HG03378 (cell line): ENCODE measurements at regions not wholly inside any gene's neighbourhood (a gene's known extent, or its start where the extent isn't known, plus 50 kb on each side); places are given as distances from the start of the nearest gene placed in this dataset.

Experiments
- ATAC-seq: cut with Tn5 transposase; IDR thresholded peaks from one replicate; pipeline ENCODE4 v1.9.1; 2021; ENCODE audit warnings: mild to moderate bottlenecking, moderate library complexity; ENCODE audit not compliant: unreplicated experiment

DNA sequence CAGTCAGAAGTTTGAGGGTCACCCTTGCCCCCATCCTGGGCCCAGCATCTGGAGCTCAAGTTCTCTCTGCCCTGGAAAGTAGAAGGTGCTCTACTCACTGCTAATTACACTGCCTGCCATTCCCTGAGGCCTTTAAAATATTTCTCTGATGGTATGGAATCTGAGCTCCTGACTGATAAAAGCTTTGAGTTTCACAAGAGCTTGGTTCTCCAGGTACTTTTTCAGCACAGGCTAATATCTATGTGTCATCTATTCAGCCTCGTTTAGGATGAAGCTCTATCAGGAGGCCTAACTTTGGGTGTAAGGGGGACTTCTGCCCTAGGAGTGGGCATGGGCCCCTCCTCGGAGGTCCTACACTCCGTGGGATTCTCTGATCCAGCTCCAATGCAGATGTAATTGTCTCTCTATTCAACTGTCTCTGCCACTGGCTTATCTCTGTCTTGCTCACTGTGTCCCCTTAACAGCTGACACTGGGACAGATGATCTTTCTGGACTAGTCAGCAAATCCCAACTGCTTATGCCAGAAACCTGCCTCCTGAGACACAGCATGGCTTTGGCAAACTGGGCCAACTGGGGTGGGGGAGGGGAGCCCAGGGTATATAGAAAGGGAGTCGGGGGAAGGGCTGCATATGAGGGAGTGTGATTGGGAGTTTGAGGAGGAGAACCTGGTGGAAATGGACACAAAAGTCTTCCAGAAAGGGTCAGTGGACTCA lies 104.2 kb upstream of the GADD45A start:
- ATAC-seq = no peak

DNA sequence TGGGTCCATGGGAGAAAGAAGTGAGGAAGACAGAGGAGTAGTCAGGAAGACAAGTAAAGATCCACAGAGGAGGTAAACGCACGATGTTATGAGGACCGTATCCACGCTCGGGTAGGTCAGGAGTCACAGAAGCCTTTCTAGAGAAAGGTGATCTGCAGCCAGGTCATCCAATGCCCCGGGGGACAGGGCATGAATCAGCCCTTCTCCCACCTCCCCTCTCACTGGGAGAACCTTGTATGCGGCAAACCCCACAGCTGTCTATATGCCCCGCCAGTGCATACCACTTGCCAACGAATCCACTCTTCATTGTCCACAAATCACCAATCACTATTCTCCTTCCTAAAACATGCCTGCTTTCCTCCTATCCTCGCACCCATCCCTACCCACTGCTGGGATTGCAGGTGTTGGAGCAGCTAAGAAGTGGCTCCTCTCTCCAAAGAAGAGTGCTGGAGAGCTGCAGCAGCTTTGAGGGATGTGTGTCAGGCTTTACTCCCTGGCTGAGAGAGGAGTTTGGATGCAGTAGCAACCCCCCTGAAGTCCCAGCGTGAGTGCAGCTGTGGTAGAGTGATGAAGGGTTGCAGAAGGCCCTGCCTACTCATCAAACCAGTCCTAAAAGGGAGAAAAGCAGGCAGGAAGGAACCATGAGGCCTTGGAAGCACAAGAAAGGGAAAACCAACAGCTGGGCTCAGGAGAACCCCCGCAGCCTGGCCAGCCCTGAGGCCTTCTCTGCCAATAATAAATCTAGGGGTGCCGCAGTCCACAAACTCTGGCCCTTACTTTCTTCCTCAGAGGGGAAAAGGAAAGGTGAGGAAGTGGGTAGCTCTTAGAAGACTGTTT lies 102.2 kb upstream of the GADD45A start:
- ATAC-seq = no peak

DNA sequence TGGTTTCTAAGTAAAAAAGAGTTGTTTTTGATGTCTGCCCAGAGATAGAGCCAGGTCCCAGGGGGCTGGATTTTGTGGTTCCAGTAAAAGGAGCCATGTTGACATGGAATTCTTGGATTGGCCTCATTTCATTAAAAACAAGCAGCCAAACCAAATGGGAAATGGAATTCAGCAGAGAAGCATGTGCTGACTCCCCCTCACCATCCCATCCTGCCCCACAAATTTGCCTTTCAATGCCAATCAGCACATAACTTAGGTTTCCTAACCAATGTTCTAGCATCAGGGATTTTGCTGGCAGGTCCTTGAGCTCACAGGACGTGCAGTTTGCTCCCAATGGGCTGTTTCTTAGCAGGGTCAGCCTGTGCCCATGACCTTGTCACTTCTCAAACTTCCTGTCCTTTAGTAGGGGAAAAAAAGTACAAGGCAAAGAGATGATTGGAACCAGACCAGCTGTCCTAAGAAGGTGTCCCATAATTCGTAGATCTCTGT lies 101.5 kb upstream of the GADD45A start:
- ATAC-seq = no peak

DNA sequence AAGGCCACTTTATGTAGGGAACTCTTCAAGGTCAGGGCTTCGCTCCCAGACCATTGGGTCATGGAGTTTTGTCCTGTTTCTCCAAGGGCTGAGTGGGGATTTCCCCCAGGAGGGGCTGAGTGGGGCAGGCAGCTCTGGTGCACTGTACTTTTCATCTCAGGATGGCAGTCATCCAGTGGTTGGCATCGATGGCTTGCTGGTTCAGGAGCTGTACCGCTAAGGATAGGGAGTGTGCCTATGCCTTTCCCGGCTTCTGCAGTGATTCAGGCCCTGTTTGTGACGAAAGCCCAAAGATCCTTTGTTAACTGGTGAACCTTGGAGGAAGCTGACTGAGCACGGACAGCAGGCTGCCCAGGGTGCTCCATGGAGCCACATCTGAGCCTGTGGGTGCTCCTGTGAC lies 100.1 kb upstream of the GADD45A start:
- ATAC-seq = no peak

DNA sequence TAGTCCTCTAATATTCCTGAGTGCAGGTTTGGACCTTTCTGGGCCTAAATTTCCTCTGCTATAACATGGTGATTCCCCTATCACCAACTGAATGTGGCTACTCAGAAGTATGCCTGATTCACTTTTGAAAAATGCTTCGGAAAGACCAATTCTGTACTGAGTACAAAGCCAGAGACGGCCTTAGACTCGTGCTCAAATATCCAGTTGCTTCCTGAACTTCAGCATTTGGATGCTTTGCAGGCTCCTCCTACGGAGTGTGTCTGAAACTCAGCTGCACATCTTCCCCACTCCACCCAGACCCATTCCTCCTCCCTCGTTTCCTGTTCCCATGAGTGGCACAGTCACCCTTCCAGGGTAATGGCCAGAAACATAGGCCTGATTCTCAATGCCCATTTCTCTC lies 98.4 kb upstream of the GADD45A start:
- no peak for ATAC-seq

DNA sequence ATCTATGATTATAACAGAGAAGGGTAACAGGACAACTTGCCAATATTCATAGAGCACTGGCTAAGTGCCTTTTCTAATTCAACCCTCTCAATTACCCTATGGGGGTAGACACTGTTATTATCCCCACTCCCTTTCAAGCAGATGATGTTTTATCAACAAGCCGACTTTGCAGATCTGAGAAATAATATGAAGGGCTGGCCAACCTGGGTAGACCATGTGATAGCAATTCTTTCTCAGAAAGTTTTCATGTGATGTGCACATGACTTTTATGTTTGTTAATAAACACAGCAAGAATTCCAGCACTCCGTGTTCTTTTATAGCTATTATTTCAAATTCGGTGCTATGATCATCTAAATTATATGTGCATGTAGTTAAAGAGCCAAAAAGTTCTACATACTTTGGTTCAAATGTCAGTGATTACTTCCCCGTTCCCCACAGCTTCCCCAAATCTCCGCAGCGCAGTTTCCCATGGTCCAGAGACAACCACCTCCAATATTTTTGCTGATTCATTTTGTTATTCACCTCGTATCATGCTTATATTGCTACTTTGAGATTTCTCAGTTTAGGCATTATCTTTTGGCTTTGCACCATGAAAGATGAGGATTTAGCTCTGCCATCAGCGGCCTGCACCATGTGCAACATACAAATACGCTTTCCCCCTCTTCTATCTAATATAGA lies 96.7 kb upstream of the GADD45A start:
- ATAC-seq = no peak

DNA sequence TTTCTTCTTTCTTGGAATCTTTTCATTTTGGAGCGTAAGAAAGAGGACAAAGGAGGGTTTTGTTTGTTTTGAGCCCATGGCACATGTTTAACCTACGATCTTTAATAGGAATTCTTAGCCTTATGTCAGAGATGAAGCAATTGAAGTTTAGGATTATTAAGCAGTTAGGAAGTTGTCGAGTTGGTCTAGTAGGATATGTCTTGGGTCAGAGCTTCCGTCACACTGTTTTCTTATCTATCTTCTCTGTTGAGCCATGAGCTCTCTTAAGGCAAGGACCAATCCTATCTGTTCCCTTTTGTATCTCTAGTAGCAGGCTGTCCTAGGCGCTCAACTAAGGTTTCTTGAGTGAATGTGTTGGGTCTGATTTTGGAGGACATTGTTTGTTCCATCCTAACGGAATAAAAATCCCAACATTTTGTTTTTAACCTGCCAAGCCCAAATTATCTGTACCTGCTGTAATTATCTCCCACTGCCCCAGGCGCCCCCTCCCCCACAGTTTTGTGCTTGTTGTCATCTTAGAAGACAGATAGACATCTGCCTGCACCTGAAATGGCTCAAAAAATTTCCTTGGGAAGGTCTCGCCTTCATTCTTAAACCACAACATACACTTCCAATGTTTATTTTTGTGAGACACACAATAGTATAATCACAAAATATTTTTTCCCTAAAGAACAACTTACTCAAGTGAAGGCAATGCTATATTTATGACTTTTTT lies 95.3 kb upstream of the GADD45A start:
- ATAC-seq = no peak

DNA sequence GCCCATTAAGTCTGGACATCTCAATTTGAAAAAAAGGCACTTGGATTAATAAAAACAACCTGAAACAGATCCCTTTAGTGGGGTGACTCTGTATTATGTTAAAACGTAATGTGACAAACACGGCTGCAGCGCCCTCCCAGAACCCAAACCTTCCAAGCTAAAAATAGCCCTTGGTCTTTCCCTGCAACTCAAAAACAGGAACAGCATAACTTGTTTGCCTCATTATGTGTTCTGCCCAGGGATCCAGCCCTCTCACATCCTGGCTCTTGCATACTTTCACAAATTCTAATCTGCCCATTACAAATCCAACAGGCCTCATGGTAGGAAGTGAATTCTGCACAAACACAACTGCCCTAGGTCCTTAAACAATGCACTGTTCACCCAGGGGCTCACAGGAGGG lies 94.7 kb upstream of the GADD45A start:
- ATAC-seq = no peak

DNA sequence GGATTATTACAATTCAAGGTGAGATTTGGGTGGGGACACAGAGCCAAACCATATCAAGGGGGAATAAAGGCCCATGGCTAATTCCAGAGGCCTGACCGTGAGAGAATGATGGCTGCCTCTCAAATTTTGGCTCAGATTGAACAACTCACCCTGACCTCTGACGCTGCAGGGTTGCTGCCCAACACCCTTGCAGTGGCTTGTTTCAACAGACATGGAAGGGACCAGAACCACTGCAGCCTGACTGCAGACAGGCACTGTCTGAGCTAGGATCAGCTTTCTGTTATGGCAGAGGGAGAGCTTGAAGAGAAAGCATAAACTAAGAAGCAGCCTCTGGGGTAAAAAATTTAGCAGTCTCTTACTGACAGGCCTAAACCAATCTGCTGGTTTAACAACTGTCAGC lies 90.2 kb upstream of the GADD45A start:
- no peak for ATAC-seq

DNA sequence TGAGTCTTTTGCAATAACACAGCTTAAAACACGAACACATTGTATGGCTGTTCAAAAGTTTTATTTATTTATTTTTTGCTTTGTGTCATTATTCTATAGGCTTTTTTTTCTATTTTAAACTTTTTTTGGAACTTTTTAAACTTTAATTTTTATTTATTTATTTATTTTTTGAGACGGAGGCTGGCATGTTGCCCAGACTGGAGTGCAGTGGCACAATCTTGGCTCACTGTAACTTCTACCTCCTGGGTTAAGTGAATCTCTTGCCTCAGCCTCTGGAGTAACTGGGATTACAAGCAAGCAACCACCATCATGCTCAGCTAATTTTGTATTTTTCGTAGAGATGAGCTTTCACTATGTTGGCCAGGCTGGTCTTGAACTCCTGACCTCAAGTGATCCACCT lies 88.3 kb upstream of the GADD45A start:
- ATAC-seq = no peak

DNA sequence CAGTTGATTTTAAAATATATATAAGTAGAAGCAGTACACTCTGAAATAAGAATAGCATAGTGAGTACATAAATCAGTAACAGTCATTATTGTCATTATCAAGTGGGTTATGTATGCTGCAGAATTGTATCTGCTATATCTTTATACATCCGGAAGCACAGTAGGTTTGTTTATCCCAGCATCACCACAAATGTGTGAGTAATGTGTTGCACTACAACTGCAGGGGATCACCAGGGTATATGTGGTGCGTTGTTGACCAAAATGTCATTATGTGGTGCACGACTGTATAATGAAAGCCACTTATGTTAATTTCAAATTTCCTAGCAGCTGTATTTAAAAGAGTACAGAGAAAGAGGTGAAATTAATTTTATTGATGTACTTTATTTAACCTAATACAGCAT lies 87.7 kb upstream of the GADD45A start:
- no peak for ATAC-seq

DNA sequence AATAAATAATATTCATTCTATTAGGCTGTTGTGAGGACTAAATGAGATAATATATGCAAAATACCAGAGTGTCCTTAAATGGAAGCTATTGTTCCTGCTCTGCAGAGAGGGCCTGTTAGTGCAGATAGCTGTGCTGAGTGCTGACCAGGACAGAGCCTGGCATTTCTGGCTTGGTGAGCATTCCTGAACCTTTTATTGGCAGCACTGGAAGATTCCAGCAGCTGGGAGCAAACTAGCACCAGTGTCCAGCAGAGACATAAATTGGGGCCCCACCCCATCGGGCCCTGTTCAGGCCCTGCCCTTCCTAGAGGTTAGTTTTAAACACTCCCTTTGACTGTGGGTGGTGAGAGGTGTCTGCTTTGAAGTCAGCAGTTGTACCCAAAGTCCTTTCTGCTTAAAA lies 85.9 kb upstream of the GADD45A start:
- ATAC-seq = no peak

DNA sequence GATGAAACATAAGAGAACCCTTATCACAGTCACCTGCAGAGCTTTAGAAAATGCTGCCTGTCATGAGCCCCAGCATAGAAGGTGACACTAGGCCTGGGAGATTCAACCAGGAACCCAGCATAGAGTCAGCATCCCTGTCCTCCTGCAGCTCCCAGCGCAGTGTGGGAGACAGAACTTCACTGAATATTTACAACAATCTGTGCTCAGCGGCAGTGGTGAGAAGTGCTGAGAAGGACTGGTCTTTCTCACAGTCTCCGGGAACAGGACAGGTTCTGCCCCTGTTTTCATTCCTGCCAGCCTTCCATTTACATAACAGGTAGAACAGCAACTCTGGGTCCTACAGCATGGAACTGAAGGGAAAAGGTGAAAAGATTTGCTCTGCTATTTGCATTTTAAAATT lies 83.5 kb upstream of the GADD45A start:
- no peak for ATAC-seq

DNA sequence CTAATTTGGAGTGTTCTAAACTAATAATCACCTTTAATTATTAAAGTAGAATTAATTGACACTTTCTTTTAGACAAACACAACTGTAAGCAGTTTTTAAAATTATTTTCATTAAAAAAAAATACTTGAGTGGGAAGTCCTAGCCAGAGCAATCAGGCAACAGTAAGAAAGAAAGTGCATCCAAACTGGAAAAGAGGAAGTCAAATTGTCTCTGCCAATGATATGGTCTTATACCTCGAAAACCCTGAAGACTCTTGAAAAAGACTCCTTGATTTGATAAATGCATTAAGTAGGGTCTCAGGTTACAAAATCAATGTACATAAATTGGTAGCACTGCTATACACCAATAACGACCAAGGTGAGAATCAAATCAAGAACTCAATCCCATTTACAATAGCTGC lies 83.0 kb upstream of the GADD45A start:
- no peak for ATAC-seq

DNA sequence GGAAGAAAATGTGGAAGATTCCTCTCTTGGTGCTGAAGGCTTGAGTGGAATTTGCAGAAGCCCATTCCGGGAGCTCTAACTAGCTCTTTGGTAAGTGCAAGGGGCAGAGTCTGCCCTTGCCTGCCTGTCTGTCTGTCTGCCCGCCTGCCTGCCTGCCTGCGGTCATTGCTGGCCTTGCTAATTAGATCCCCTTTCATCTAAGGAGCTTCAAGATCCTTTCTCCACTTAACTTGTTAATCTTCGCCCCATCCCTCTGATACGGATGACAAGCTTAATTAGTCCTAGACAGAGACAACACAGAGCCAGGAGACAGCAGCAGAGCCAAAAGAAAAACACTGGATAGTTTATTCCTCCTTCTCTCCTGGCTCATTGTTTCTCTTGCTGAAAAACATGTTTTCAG lies 80.2 kb upstream of the GADD45A start:
- no peak for ATAC-seq

DNA sequence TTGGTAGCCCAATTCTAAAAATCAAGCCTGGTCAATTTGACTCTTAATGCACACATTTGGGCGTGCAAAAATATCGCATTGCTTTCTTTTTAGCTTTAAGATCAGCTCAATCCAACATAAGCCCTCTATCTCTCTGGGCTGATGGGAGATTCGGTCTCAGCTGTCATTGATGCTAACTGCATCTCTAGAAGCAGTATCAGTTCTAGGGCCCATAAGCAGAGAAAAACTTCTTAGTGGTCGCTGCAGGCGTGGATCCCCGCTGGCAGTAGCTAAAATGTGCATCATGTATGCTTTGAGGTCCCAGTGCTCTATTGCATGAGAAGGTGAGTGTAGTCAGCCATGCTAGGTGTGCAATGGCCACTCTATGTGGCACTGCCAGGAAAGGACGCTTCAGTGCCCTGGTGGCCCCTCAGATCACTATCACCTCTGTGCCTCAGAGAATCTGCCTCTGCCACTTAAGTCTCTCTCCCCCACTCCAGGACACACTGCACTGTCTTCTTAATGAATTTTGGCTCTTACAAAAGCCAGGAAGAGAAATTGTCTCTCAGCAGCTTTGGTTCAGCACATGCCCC lies 79.7 kb upstream of the GADD45A start:
- ATAC-seq = no peak

DNA sequence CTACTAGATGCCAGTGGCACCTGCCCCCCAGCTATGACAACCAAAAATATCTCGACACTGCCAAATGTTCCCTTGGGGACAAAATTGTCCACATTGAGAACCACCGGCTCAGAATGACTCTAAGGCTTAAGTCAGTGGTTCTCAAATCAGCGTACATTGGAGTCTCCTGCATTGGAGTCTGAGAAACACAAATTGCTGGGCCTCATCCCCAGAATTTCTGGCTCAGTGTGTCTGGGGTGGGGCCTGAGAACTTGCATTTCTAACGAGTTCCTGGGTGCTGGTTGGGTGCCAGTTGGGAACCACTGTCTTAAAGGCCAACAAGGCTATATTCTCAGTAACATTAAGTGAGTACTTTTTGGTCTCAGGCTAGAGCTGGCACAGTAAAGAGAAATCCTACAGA lies 77.7 kb upstream of the GADD45A start:
- no peak for ATAC-seq

DNA sequence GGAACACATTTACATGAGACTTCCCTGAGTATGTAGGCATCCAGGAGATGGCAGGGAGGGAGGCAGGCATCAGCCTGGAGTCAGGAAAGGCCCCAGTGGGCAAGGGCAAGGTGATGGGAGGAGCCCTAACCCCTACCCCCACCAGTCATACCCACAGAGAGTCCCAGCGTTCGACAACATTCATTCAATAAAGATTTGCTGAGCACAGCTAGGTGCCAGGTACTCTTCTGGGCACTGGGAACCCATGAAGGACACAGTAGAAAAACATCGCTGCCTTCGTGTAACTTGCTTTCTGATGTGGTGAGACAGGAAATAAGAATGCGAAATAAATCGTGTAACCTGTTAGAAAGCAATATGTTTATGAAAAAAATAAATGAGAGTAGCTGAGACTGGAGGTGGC lies 77.3 kb upstream of the GADD45A start:
- ATAC-seq = no peak

DNA sequence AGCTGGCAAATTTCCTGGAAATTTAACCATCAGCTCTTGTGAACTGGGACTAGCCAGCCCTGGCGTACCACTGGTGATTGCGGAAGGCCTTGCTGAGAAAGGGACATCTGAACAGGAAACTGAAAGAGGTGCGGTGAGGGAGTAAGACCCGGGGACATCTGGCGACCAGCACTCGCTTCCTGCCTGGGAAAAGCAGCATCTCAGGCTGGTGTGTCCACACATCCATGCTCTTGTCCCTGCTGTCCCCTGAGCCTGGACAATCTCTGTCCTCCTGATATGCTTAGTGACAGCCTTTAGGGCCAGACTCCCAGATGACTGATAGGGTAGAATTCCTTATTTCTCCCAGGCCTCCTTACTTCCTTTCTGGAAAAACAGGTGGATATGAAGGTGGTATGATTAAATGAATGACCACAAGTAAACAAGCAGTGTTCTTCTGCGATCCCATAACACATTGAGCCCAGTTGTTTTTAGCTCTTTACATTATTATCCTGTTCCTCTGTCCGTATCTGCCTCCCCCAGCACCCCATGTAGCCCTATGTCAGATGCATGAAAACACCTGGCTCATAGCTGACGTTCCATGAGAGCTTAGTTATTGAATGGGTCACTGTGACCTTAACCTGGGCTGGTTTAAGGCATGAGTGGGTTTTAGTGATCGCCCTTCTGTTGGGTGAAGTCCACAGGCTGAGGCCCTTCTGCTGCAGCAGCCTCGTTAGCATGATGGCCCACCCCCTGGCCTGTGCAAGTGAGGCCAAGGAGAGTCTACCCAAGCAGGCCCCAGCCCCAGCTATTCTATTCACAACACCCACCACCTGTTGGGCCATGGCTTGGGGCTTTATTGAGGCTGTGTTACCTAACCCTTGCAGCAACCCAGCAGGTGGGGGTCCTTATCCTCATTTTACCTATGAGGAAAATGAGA lies 76.1 kb upstream of the GADD45A start:
- ATAC-seq = peak; percentile 5
